NCI-H1092 (cell line): ENCODE measurements at regions not wholly inside any gene's neighbourhood (a gene's known extent, or its start where the extent isn't known, plus 50 kb on each side); places are given as distances from the start of the nearest gene placed in this dataset.

Source experiments
- DNase-seq: peaks from one replicate; lab custom pipeline; 2025; lab: John Stamatoyannopoulos, UW

DNA sequence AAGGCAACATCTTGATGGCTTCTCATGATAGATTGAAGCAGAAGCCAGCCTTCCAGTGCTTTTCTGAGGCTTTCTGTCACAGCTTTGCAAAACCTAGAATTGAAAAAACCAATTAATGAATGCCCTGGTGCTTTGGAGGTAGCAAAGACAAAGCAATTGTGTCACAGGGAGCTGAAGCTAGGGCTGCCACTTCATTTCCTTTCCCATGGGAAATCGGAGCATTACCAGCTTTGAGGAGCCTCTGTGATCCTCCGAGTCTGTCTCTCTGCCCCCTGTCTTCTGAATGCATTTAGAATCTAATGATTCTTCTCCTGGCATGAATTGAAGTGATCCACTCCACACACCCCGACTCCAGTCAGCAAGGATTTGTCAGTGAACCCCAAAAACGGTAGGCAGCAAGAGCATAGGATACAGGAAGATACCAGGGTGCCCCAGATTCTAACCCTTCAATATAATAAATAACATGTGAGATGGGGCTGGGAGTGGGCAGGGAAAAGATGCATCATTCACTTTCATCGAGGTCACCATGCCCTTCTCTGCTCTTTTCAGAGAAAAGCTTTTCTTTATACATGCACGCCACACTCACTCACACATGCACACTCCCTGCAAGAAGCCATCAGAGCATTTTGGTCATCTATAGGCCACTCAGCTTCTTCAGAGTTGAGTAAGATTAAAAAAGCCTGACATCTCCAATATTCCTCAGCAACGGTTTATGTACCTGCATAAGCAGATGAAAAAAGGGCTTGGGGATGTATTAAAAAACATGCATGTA lies 247.7 kb upstream of the ZNF462 start:
- DNase-seq = no peak

DNA sequence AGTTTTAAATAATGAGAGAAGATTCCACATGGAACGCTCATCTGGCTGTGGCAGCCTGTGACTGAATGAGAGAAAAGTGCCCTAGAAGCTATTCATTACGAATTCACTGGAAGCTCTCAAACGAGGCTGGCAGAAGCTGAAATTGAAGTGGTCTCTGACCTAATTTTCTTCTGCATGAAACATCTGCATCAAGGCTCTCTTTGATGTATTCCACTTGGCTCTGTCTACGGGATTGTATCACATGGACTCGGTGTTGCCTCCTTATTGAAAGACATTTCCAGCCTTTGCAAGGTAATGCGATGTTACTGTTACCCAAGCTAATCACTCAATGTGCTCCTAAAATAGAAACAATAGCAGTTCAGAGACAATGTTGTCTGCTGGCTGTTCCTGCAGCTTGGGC lies 246.9 kb upstream of the ZNF462 start:
- DNase-seq = peak; percentile 27

DNA sequence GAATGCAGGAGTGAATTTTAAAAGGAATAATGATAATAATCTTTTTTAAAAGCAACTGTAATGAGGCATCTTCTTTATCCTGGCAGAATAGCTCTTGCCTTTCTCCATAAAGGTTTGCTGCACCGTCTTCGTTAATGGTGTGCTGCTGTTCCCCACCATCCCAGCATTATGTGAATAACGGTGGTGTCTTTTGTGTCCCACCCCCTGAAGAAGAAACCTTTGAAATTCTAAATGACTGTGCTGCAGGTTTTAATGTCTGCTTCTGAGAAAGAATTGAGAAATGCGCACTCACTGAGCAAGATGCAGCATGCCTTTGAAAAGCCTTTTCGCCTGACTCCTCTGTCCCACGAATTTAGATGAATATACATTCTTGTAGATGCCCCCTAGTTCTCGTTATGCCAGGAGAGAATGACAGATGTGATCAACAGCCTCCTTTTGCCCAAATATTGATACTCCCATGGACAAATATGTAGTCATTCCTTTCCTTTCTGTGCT lies 246.1 kb upstream of the ZNF462 start:
- DNase-seq = no peak

DNA sequence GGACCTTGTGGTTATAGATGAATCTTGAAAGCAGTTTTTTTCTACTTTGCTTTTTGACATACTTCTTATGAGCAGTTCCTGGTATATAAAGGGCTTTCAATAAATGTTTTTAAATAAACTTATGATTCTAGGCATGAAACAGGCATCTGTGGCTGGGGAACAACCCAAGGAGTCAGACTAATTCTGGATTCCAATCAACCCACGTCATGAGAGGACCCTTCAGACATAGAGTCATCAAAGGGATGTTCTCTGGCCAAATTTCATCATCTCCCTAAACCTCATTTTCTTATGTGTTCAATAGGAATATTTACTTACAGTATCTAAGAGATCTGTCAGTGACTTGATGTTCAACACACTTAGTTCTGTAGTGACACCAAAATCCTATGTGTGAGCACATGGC lies 243.8 kb upstream of the ZNF462 start:
- DNase-seq = no peak

DNA sequence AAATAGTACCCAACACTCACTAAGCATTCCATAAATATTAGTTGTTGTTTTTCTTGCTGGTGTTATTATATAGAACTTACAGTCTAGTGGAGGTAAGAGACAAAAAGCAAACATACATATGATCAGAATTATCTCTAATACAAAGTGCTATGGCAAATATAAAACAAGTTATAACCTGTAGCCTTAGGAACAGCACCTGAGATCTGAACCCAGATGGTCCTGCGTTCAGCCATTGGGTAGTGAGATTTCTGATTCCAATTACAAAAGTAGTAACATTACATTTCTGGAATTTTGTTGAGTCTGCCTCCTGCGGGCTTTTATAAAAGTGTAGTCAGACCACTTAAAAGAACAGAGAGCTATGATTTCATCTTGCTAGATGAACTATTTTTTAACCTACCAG lies 242.9 kb upstream of the ZNF462 start:
- no peak for DNase-seq

DNA sequence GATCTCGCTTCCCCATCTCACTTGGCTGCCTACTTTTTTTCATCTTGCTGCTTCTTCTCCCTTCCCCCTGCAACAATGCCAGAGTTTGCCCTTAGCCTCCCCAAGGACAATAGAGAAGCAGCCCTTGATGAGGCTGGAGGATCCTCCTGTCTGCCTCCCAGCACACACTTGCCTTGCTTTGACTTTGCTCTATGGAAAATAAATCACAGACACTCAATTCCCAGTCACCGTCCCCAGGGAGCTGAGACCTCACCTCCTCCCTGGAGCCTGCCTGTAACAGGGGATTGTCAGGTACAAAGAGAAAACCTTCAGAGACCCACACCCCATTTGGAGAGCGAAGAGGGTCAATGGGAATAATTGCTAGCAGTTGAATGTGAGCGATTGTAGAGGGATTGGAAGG lies 242.1 kb upstream of the ZNF462 start:
- DNase-seq = no peak

DNA sequence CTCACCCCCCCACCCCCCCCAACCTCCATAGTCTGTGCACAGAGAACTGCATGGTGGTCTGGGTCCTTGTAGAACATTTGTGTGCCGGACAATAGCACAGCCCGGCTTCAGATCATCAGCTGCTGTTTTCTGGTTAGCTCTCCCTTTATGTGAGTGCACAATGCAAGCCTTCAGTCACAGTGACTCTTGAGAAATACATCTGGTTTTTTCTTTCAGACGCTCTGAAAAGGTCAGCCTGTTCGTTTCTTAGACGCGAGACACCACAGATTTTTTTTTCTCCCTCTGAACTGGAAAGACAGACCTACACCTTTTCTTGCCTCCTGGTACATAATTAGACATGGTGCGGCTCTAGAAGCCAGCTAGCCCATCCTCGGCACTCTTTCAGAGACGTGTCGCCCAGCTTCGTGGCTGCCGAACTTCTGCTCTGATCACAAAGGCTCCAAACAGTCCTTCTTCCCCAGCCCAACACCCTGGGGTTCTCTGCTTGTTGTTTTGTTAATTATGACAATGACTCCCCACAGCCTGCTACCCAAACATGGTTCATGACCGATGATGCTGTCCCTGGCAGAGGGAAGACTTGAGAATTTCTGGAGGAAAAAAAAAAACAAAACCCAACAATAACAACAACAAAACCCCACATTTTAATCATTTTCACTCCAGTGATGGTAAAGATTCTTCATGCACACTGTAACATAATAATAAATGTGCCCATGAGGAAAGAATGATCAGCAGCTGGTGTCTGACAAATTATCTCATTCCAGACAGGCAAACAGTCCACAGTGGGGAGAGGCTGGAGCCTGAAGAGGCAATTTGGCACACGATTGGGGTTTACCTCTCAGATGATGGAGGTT lies 241.4 kb upstream of the ZNF462 start:
- peak; percentile 58 for DNase-seq

DNA sequence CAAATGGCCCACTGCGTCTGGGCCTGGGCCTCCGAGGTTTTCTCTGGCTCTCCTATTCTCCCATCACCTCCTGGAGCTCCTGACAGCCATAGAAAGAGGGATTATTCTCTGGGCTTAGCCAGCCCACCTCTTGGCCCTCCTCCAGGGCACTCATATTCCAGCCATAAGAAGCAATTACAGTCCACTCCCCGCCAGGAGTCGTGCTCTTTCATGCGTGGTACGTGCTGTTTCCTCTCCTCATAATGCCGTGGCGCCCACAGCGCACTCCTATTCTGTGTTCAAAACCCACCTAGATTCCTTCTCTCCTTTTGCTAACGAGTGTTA lies 240.8 kb upstream of the ZNF462 start:
- peak; percentile 98 for DNase-seq

DNA sequence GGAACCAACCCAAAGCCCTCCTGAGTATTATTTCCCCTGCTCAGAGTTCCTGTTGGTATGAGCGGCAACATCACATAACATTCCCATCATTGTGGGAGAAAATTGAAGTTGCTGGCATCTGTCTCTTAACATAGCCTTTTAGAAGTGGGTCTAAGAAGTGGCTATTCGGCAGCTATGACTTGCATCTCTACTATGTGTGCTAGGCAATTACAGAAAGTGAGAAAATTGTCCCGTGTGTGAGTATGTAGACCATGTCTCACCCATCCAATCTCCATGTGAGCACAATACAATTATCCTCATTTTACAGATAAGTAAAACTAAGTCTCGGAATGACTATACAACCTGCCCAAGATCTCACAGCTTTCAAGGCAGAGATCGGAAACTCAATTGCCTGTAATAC lies 239.4 kb upstream of the ZNF462 start:
- no peak for DNase-seq

DNA sequence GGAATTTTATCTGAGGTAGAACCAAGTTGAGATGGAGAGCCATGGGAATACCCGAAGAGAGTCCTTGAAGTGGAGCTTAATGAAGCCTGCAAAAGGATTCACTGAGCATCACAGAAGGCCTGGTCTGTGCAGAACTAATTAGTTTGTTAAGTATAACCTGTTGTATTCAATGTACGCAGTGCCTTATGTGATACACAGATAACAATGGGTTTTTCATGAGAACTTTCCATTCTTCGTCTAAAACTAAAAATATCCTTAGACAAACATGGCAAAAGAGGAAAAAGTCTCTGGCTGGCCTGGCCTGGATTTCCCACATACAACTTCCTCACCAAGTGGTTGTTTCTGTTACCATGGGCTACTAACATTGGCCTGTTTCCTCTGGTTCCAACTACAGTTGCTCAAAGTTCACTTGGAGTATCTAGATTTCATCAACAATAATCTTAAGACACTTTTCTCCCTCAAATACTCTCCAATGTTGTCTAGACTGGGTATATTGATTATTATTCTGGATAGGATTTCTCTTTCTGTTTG lies 237.6 kb upstream of the ZNF462 start:
- no peak for DNase-seq

DNA sequence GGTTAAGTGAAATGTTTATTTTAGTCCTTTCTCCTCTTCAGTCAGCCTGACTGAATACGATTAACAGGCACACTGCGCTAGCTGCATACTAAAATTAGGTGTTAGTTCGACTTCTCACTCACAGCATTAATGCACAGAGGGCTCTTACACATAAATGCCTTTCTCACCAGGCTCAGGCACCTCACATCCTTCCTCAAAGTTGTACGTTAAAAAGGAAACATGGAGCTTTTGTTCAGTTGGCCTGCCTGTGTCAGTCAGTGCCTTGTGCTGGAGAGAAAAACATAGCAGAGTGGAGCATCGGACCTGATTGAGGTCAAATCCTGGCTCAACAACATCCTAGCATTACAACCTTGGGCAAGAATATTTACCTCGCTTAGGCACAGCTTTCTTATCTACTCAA lies 236.0 kb upstream of the ZNF462 start:
- DNase-seq = no peak

DNA sequence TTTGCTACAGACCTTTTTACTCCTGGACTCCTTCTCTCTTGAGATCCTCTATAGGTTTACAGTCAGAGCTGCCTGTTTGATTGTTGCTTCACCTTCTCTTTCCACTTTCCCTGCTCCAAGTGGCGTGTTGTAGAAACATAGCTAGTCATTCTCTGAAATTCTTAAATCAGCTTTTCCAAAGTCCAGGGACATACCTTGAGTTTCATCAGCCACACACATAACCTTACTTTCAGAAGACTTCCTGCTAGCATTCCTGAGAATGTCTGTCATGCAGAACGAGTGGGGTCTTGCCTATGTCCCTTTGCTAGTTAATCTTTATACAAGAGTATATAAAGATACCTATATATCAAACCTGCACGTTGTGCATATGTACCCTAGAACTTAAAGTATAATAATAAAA lies 230.3 kb upstream of the ZNF462 start:
- no peak for DNase-seq

DNA sequence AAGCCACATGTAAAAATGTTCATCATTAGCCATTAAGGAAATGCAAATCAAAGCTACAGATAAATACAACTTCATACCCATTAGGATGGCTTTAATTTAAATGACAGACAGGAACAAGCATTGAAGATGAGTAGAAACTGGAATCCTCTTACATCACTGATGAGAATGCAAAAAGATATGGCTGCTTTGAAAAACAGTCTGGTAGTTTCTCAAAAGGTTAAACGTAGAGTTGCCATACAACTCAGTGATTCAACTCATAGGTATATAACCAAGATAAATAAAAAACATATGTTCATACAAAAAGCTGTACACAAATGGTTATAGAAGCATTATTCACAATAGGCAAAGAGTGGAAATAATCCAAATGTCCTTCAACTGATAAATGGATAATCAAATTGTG lies 228.8 kb upstream of the ZNF462 start:
- DNase-seq = no peak

DNA sequence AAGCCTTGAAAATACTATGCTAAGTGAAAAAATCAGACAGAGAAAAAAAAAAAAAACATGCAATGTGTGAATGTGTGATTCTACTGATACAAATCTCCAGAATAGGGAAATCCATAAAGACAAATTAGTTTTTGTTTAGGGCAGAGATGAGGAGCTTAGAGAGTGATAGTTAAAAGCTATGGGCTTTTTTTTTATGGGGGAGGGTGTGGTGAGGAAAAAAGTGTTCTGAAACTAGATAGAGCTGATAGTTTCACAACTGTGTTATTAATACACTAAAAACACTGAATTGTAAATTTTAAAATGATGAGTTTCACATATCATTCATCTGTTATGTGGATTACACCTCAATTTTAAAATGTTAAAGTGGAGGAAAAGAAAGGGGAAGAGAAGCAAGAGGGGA lies 228.3 kb upstream of the ZNF462 start:
- DNase-seq = no peak

DNA sequence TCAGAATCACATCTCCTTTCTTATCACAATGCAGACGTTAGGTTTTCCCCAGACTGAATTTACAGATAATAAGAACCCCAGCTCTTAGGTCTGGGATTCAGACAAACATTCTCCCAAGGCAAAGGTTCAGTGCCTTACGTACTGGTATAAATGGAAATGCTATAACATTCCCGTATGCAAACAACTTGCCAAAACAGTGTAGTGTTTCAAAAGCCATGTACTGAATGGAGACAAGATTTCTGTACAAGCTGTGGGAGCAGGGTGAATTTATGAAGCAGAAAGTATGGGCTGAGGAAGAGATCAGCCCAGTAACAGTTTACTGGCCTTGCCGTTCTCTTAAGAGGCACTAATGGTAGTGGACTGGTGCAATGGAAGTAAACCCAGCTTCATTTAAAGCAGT lies 225.5 kb upstream of the ZNF462 start:
- no peak for DNase-seq

DNA sequence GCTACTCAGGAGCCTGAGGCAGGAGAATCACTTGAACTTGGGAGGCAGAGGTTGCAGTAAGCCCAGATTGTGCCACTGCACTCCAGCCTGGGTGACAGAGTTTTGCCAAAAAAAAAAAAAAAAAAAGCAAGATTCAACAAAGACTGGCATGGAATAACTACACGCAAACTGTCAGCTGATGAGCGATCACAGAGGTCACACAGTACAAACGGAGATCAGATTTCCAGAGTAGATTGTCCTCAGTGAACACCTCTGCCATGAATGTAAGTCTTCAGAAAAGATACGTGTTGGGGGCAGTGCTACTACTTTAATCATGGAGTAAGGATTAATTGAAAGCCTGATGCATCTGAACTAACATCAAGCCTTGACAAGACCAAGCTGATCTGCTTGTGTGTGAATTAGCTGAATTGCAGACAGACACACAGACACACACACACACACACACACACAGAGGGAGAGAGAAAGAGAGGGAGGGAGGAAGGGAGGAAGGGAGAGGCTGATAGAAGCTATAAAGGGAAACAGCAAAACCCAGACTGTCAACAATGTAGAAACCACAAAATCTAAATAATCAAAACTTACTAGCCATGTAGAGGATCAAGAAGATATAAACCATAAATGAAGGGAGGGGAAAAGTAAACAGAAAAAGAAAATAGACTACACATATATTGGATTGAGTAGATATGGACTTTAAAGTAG lies 222.9 kb upstream of the ZNF462 start:
- no peak for DNase-seq

DNA sequence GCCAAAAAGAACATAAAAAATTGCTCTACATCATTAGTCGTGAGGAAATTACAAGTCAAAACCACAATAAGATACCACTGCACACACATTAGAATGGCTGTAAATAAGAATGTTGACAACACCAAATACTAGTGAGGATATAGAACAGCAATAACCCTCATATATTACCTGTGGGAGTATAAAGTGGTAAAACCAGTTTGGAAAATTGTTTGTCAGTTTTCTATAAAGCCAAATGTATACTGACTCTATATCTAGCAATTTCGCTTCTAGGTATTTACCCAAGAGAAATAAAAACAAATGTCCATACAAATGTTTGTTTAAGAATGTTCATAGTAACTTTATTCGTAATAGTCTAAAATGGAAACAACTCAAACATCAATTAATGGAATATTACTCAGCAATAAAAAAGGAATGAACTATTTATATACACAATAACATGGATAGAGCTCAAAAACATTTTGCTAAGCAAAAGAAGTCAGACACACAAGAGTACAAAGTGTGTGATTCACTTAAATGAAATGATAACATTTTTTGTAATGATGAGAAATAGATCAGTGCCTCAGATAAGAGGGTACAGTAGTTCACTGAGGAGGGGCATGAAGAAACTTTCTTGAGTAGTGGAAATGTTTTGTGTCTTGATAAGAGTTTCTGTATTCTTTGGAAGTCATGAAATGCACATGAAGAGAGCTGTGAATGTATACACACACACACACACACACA lies 219.6 kb upstream of the ZNF462 start:
- DNase-seq = no peak

DNA sequence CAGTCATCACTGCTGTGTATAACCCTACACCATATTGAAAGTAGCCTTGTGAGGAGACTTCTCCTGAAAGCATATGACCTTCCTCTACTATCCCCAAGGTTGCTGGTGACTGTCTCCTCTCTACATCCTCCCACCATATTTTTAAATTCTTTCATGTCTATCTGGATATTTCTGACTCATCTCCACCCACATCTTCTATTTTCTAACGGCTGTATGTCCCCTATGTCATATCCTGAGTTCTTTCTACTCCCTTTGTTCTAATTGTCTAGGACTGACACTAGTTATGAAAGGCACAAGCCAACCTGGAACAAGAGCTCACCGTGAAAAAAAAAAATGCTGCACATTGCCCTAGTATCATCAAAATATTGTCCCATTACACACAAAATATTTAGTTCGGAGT lies 218.3 kb upstream of the ZNF462 start:
- DNase-seq = no peak

DNA sequence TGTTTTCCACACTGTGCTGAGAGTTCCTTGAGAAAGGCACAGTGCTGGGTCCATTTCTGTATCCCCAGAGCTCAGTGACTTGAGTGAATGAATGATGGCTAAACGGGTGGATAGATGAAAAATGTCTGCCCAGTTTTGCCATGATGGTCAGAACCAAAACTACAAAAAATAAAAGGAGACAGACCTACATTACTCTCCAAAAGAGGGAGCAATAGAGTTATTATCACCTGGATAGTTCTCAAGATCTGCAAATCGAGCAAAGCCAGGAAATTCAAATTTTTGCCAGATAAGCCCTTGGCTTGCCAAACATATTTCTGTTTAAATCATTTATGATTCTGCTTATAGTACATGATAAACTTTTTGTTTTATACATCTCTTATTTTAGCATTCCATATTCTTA lies 214.2 kb upstream of the ZNF462 start:
- no peak for DNase-seq

DNA sequence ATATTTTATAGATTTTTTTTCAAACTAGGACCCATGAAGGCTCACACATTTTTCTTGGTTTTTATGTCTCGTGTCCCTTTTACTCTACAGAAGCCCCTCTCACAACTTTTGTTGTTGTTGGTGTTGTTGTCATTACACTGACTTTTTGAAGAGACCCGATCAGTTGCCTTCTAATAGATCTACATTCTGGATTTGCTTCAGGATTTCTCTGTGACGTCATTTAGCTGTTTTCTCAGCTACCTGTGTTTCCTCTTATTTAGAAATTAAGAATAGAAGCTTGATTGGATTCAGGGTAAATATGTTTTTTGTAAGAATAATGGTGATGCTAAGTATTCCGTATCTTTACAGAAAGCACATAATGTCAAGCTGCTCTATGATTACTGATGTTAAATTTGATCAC lies 213.3 kb upstream of the ZNF462 start:
- no peak for DNase-seq

DNA sequence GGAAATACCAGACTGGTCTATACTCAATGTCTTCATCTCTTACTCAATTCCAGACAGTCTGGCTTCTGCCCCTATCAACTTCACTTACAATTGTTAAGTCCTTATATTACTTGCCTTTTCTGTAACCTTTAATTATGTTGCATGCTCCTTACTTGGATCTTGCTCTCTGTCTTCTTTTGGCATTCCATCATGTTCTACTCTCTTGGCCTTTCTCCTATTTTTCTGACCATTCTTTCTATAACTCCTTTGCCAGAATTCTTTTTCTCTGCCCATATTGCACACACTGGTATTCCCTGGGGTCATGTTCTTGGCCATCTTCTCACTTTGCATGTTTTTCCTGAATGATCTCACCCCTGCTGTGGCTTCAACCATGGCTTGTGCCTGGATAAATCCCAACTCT lies 209.8 kb upstream of the ZNF462 start:
- DNase-seq = no peak

DNA sequence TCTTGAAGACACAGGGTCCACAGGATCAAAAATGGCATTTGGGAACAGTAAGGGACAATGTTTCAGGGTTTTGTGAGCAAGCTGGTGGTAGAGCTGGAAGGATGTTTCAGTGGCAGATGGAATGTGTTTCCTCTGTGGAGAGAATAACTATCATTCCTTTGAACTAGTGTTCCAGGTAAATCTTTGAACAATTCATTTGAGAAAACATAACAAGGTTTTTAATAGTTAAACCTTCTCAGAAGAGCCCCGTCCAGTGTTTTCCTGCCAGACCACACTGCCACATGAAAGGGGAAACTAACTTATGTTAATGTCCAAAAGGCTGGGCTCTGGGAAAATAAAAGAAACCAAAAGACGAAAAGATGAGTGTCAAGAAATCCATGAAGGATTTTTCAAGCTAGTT lies 207.0 kb upstream of the ZNF462 start:
- DNase-seq = no peak
